Loucy (cell line): ENCODE measurements at regions not wholly inside any gene's neighbourhood (a gene's known extent, or its start where the extent isn't known, plus 50 kb on each side); places are given as distances from the start of the nearest gene placed in this dataset.

Experiments
- H2AFZ ChIP-seq: fragments of 200-600 bp; sonication (generic); 2 replicates; pipeline ENCODE4 v1.6.0; 2016; ENCODE audit warnings: antibody characterized with exemption, mild to moderate bottlenecking, low read length, moderate library complexity
- H3F3A ChIP-seq: fragments of 200-600 bp; 2 replicates; pipeline ENCODE4 v1.6.0; 2016; ENCODE audit warnings: antibody characterized with exemption, low read depth, mild to moderate bottlenecking
- H3K27me3 ChIP-seq: fragments of 200-600 bp; sonication (generic); 2 replicates; pipeline ENCODE4 v1.6.1; 2014; ENCODE audit warnings: low read length, mild to moderate bottlenecking; ENCODE audit not compliant: insufficient read depth, poor library complexity, severe bottlenecking
- H3K36me3 ChIP-seq: fragments of 200-600 bp; sonication (generic); 2 replicates; pipeline ENCODE4 v1.6.1; 2016; ENCODE audit warnings: low read length; ENCODE audit not compliant: insufficient read depth
- H3K4me1 ChIP-seq: fragments of 200-600 bp; sonication (generic); 2 replicates; pipeline ENCODE4 v1.5.1; 2014; ENCODE audit warnings: low read length, mild to moderate bottlenecking; ENCODE audit not compliant: insufficient read depth, poor library complexity, severe bottlenecking
- H3K4me2 ChIP-seq: fragments of 200-600 bp; sonication (generic); 2 replicates; pipeline ENCODE4 v1.6.0; 2014; ENCODE audit warnings: antibody characterized with exemption, low read length, low read depth, mild to moderate bottlenecking; ENCODE audit not compliant: poor library complexity, severe bottlenecking
- H3K4me3 ChIP-seq: fragments of 200-600 bp; sonication (generic); 2 replicates; pipeline ENCODE4 v1.5.1; 2014; ENCODE audit warnings: low read length, mild to moderate bottlenecking, mixed read lengths; ENCODE audit not compliant: poor library complexity, severe bottlenecking
- H3K79me2 ChIP-seq: fragments of 200-600 bp; sonication (generic); 2 replicates; pipeline ENCODE4 v1.6.1; 2014; ENCODE audit warnings: low read length; ENCODE audit not compliant: insufficient read depth
- H3K9ac ChIP-seq: fragments of 200-600 bp; sonication (generic); 2 replicates; pipeline ENCODE4 v1.6.0; 2014; ENCODE audit warnings: mild to moderate bottlenecking, low read depth, low read length, moderate library complexity; ENCODE audit not compliant: poor library complexity, severe bottlenecking
- H3K9me2 ChIP-seq: fragments of 200-600 bp; sonication (generic); replicated peaks from 2 replicates; pipeline ENCODE4 v1.6.1; 2016; ENCODE audit warnings: low read depth, low read length, mixed read lengths
- H3K9me3 ChIP-seq: fragments of 200-600 bp; sonication (generic); 2 replicates; pipeline ENCODE4 v1.6.1; 2014; ENCODE audit warnings: mild to moderate bottlenecking, antibody characterized with exemption, low read length, low read depth; ENCODE audit not compliant: insufficient read depth
- H4K20me1 ChIP-seq: fragments of 200-600 bp; sonication (generic); 2 replicates; pipeline ENCODE4 v1.6.0; 2014; ENCODE audit warnings: antibody characterized with exemption, low read length, mild to moderate bottlenecking; ENCODE audit not compliant: insufficient read depth, poor library complexity, severe bottlenecking
- EZH2phosphoT487 ChIP-seq: fragments of 200-600 bp; IDR thresholded peaks from 2 replicates; pipeline ENCODE4 v1.6.1; 2018; ENCODE audit warnings: antibody characterized with exemption, mild to moderate bottlenecking, moderate library complexity, borderline replicate concordance
- TF ChIP-seq, protein P1 (sequence below): fragments of 200-600 bp; sonication (generic); conservative IDR thresholded peaks from 2 replicates; pipeline ENCODE4 v1.5.1; 2014; ENCODE audit warnings: mild to moderate bottlenecking, antibody characterized with exemption, low read length

DNA sequence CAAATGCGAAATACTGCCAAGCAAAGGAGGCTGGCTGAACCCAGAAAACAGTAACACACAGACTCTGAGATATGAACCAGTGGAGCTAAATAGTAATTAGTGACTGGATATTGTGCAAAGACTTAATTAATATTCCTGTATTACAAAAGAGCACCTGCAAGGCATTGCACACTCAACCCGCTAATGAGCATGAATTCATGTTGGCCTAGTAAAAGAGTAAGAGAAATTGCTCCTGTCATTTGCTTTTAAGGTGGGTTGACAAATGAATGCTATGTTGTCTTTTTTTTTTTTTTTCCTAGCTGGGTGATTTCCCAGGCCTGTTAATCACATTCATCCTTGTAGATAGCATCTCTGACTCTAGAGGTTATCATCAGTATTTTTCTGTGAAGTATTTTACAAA lies 87.0 kb upstream of the CERS6 start:
- no peak for TF ChIP-seq EZH2phosphoT487
- TF ChIP-seq, protein P1, sequence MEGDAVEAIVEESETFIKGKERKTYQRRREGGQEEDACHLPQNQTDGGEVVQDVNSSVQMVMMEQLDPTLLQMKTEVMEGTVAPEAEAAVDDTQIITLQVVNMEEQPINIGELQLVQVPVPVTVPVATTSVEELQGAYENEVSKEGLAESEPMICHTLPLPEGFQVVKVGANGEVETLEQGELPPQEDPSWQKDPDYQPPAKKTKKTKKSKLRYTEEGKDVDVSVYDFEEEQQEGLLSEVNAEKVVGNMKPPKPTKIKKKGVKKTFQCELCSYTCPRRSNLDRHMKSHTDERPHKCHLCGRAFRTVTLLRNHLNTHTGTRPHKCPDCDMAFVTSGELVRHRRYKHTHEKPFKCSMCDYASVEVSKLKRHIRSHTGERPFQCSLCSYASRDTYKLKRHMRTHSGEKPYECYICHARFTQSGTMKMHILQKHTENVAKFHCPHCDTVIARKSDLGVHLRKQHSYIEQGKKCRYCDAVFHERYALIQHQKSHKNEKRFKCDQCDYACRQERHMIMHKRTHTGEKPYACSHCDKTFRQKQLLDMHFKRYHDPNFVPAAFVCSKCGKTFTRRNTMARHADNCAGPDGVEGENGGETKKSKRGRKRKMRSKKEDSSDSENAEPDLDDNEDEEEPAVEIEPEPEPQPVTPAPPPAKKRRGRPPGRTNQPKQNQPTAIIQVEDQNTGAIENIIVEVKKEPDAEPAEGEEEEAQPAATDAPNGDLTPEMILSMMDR, result no peak
- Histone ChIP-seq H3K4me3 (no peak overlapping the region), H3K4me1 (peaks cover 12% of the 10 kb centered on the region), H3F3A (no peaks in the 10 kb centered on the region), H2AFZ (no peak overlapping the region), H3K9me3 (peaks cover 3% of the 10 kb centered on the region; the same call in 1 of the 2 replicates), H3K27me3 (no peaks in the 10 kb centered on the region), H3K36me3 (no peaks in the 10 kb centered on the region), H3K9ac (no peak overlapping the region), H3K4me2 (no peak overlapping the region), H4K20me1 (no peaks in the 10 kb centered on the region), H3K9me2 (no peaks in the 10 kb centered on the region), H3K79me2 (no peaks in the 10 kb centered on the region)

DNA sequence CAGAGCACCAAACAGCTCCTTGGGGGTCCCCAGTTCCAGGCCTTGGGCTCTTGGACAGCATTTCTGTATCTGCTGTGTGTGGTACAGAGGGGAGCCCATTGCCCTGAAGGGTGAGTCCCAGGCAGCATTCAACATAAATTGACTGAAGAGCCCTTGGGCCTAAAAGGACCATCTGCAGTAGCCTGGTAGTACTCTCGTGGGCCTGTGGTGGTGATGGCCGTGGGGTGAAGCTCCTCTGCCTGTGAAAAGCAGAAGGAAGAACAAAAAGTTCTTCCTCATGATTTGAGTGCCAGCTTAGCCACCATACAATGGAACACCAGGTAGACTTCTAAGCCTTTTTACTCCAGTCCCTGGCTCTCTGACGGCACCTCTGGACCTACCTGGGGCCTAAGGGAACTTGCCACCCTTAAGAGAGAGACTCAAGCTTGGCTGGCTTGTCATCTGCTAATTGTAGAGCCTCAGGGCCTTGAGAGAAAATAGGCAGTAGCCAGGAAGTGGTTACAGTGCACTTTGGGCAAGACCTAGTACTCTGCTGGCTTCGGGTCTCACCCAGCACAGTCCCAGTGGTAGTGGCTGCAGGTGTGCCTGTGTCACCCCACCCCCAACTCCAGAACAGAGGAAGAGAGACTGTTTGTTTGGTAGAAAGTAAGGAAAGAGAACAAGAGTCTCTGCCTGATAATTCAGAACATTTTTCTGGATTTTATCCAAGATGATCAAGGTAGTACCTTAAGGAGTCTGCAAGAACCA lies 84.6 kb upstream of the CERS6 start:
- Histone ChIP-seq H3K9ac (no peak overlapping the region), H3F3A (no peaks in the 10 kb centered on the region), H3K4me1 (peaks cover 12% of the 10 kb centered on the region), H2AFZ (peak overlapping the region; percentile 56), H3K4me3 (no peak overlapping the region), H3K79me2 (no peaks in the 10 kb centered on the region), H3K4me2 (peak overlapping the region; percentile 25), H3K9me3 (peaks cover 3% of the 10 kb centered on the region; the same call in 1 of the 2 replicates), H3K27me3 (no peaks in the 10 kb centered on the region), H3K9me2 (no peaks in the 10 kb centered on the region), H4K20me1 (no peaks in the 10 kb centered on the region), H3K36me3 (no peaks in the 10 kb centered on the region)
- TF ChIP-seq EZH2phosphoT487, result no peak
- TF ChIP-seq, protein P1, result no peak; the same call in 1 of the 2 replicates

DNA sequence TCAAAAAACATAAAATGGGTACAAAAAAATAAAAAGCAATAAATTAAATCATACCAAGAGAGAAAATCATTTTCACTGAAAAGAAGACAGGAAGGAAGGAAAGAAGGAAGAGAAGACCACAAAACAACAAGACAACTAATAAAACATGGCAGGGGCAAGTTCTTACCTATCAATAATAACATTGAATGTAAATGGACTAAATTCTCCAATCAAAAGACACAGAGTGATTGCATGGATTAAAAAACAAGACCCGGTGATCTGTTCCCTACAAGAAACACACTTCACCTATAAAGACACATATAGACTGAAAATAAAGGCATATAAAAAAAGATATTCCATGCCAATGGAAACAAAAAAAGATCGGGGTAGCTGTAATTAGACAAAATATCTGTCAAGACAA lies 82.6 kb upstream of the CERS6 start:
- TF ChIP-seq EZH2phosphoT487, result no peak
- TF ChIP-seq, protein P1, result no peak
- H4K20me1 ChIP-seq, result no peaks in the 10 kb centered on the region

More for the DNA sequence above, 82.6 kb upstream of the CERS6 start:
- H3K27me3 ChIP-seq, result no peaks in the 10 kb centered on the region
- no peak overlapping the region for H3K4me2 ChIP-seq
- H3K4me1 ChIP-seq, result peaks cover 12% of the 10 kb centered on the region
- no peaks in the 10 kb centered on the region for H3K36me3 ChIP-seq
- H3K9me3 ChIP-seq, result peaks cover 3% of the 10 kb centered on the region; the same call in 1 of the 2 replicates
- no peaks in the 10 kb centered on the region for H3F3A ChIP-seq
- no peak overlapping the region for H3K9ac ChIP-seq
- H3K9me2 ChIP-seq, result no peaks in the 10 kb centered on the region
- H3K79me2 ChIP-seq, result no peaks in the 10 kb centered on the region
- H3K4me3 ChIP-seq, result no peak overlapping the region
- H2AFZ ChIP-seq, result no peak overlapping the region
